ENCODE measurements at regions not wholly inside any gene's neighbourhood (a gene's known extent, or its start where the extent isn't known, plus 50 kb on each side); places are given as distances from the start of the nearest gene placed in this dataset.
A peak's percentile ranks its signal among the peaks of the same experiment; 100 is the strongest.

- DNase-seq (ENCODE audit: low read depth), result peak; percentile 46
- no peak overlapping the region for H3K4me3 ChIP-seq (ENCODE audit: low read depth, low read length)
- TF ChIP-seq MYC (IDR thresholded peaks at IDR 0.05; ENCODE audit: low read depth, low read length) (no peak), POLR2A (IDR thresholded peaks at IDR 0.05; ENCODE audit: extremely low read depth, insufficient read length) (no peak), MAX (IDR thresholded peaks at IDR 0.05; ENCODE audit: low read depth, low read length) (no peak)
Observed at GRCh38 chr6:112626468-112627082, 279.4 kb downstream of the RFPL4B start.

GRCh38 chr6:112634376-112634775 is 287.2 kb downstream of the RFPL4B start:
- TF ChIP-seq POLR2A (IDR thresholded peaks at IDR 0.05; ENCODE audit: extremely low read depth, insufficient read length), result no peak
- no peak for TF ChIP-seq MYC (IDR thresholded peaks at IDR 0.05; ENCODE audit: low read depth, low read length)
- no peak for TF ChIP-seq MAX (IDR thresholded peaks at IDR 0.05; ENCODE audit: low read depth, low read length)
- no peak for TF ChIP-seq CTCF (IDR thresholded peaks at IDR 0.05; ENCODE audit: low read depth, low read length)
- H3K4me3 ChIP-seq (ENCODE audit: low read depth, low read length), result no peak overlapping the region
- DNase-seq (ENCODE audit: low read depth), result no peak

GRCh38 chr6:112636650-112637262 is 289.6 kb downstream of the RFPL4B start:
- TF ChIP-seq CTCF (IDR thresholded peaks at IDR 0.05; ENCODE audit: low read depth, low read length), result no peak
- TF ChIP-seq POLR2A (IDR thresholded peaks at IDR 0.05; ENCODE audit: extremely low read depth, insufficient read length), result no peak
- TF ChIP-seq MAX (IDR thresholded peaks at IDR 0.05; ENCODE audit: low read depth, low read length), result no peak
- no peak for TF ChIP-seq MYC (IDR thresholded peaks at IDR 0.05; ENCODE audit: low read depth, low read length)
- H3K4me3 ChIP-seq (ENCODE audit: low read depth, low read length), result no peak overlapping the region
- no peak for DNase-seq (ENCODE audit: low read depth)

GRCh38 chr6:112639391-112639831 is 292.3 kb downstream of the RFPL4B start:
- TF ChIP-seq CTCF (IDR thresholded peaks at IDR 0.05; ENCODE audit: low read depth, low read length) (no peak), MYC (IDR thresholded peaks at IDR 0.05; ENCODE audit: low read depth, low read length) (no peak), MAX (IDR thresholded peaks at IDR 0.05; ENCODE audit: low read depth, low read length) (no peak), POLR2A (IDR thresholded peaks at IDR 0.05; ENCODE audit: extremely low read depth, insufficient read length) (no peak)
- H3K4me3 ChIP-seq (ENCODE audit: low read depth, low read length), result no peak overlapping the region
- no peak for DNase-seq (ENCODE audit: low read depth)

GRCh38 chr6:112640891-112641290 is 293.8 kb downstream of the RFPL4B start:
- no peak overlapping the region for H3K4me3 ChIP-seq (ENCODE audit: low read depth, low read length)
- TF ChIP-seq CTCF (IDR thresholded peaks at IDR 0.05; ENCODE audit: low read depth, low read length), result no peak
- no peak for TF ChIP-seq POLR2A (IDR thresholded peaks at IDR 0.05; ENCODE audit: extremely low read depth, insufficient read length)
- no peak for TF ChIP-seq MAX (IDR thresholded peaks at IDR 0.05; ENCODE audit: low read depth, low read length)
- TF ChIP-seq MYC (IDR thresholded peaks at IDR 0.05; ENCODE audit: low read depth, low read length), result no peak
- DNase-seq (ENCODE audit: low read depth), result no peak

- DNase-seq (ENCODE audit: low read depth), result no peak
- H3K4me3 ChIP-seq (ENCODE audit: low read depth, low read length), result no peak overlapping the region
- TF ChIP-seq CTCF (IDR thresholded peaks at IDR 0.05; ENCODE audit: low read depth, low read length), result no peak
- TF ChIP-seq MYC (IDR thresholded peaks at IDR 0.05; ENCODE audit: low read depth, low read length), result no peak
- TF ChIP-seq MAX (IDR thresholded peaks at IDR 0.05; ENCODE audit: low read depth, low read length), result no peak
- no peak for TF ChIP-seq POLR2A (IDR thresholded peaks at IDR 0.05; ENCODE audit: extremely low read depth, insufficient read length)
Observed at GRCh38 chr6:112649853-112650252, 302.7 kb downstream of the RFPL4B start.

All from NB4 (cell line).